Glutamatergic neuron (in vitro differentiated cells): ENCODE measurements at regions not wholly inside any gene's neighbourhood (a gene's known extent, or its start where the extent isn't known, plus 50 kb on each side); places are given as distances from the start of the nearest gene placed in this dataset.

Experiments used
- DNase-seq: peaks from one replicate; pipeline ENCODE4 v3.0.0; 2022
- H3K27ac Mint-ChIP-seq: one replicate; pipeline ENCODE4 v1.8.0; 2020; ENCODE audit warnings: mild to moderate bottlenecking, mixed read lengths, inconsistent platforms; ENCODE audit not compliant: unreplicated experiment
- H3K27me3 Mint-ChIP-seq: one replicate; pipeline ENCODE4 v1.8.0; 2020; ENCODE audit warnings: mild to moderate bottlenecking, moderate library complexity, mixed read lengths, inconsistent platforms; ENCODE audit not compliant: unreplicated experiment
- H3K36me3 Mint-ChIP-seq: one replicate; pipeline ENCODE4 v1.8.0; 2020; ENCODE audit warnings: mild to moderate bottlenecking, mixed read lengths, inconsistent platforms; ENCODE audit not compliant: unreplicated experiment
- H3K4me1 Mint-ChIP-seq: one replicate; pipeline ENCODE4 v1.8.0; 2020; ENCODE audit warnings: mild to moderate bottlenecking, low read depth, mixed read lengths, inconsistent platforms; ENCODE audit not compliant: unreplicated experiment
- H3K4me3 Mint-ChIP-seq: one replicate; pipeline ENCODE4 v1.8.0; 2020; ENCODE audit warnings: mild to moderate bottlenecking, mixed read lengths, inconsistent platforms; ENCODE audit not compliant: unreplicated experiment
- H3K9me3 Mint-ChIP-seq: one replicate; pipeline ENCODE4 v1.8.0; 2020; ENCODE audit warnings: mild to moderate bottlenecking, moderate library complexity, mixed read lengths, inconsistent platforms; ENCODE audit not compliant: unreplicated experiment
- TF ChIP-seq, protein P1 (sequence below): fragments of 200-600 bp; sonication (generic); IDR thresholded peaks from one replicate; pipeline ENCODE4 v1.5.0; 2021; ENCODE audit not compliant: partially characterized antibody, unreplicated experiment

DNA sequence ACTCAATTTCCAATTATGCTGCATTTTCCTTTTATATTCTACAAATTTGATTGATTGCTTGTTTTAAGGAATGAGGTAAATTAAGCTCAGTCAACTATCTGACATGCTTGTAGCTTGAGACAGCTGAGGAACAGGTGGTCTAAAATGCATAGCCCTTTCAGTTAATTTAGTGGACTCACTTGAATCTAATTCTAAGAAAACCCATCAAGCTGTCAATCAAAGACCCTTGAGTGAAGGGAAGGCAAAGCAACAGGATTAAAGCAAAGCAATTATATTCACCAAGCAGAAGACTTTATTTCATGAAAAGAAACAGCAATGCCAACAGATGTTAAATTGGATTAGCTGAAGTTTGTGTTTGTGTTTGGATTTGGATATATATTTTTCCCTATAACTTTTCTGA lies 228.5 kb downstream of the ARPP21 start:
- TF ChIP-seq, protein P1, sequence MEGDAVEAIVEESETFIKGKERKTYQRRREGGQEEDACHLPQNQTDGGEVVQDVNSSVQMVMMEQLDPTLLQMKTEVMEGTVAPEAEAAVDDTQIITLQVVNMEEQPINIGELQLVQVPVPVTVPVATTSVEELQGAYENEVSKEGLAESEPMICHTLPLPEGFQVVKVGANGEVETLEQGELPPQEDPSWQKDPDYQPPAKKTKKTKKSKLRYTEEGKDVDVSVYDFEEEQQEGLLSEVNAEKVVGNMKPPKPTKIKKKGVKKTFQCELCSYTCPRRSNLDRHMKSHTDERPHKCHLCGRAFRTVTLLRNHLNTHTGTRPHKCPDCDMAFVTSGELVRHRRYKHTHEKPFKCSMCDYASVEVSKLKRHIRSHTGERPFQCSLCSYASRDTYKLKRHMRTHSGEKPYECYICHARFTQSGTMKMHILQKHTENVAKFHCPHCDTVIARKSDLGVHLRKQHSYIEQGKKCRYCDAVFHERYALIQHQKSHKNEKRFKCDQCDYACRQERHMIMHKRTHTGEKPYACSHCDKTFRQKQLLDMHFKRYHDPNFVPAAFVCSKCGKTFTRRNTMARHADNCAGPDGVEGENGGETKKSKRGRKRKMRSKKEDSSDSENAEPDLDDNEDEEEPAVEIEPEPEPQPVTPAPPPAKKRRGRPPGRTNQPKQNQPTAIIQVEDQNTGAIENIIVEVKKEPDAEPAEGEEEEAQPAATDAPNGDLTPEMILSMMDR: no peak
- peaks cover 17% of the 10 kb centered on the region for H3K4me1 Mint-ChIP-seq
- H3K36me3 Mint-ChIP-seq: no peaks in the 10 kb centered on the region
- no peak overlapping the region for H3K4me3 Mint-ChIP-seq
- no peaks in the 10 kb centered on the region for H3K9me3 Mint-ChIP-seq
- no peak overlapping the region for H3K27ac Mint-ChIP-seq
- DNase-seq: no peak
- no peaks in the 10 kb centered on the region for H3K27me3 Mint-ChIP-seq

DNA sequence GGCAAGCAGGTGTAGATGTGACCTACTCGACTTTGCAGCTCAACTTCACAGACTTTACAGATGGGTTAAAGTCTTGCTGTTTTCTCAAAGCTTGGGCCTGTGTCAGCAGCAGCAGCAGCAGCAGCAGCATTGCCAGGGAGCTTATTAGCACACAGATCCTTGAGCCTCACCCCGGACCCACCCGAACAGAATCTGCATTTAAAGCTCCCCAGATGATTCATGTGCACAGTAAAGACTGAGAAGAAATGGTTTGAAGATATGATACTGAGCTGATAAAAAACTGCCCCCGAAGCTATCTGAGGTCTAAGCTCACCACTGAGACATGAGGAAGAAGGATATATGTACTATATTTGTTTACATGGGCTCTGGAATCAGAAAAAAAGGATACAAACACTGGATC lies 231.7 kb downstream of the ARPP21 start:
- TF ChIP-seq, protein P1: no peak
- DNase-seq: no peak
- no peaks in the 10 kb centered on the region for H3K36me3 Mint-ChIP-seq
- no peak overlapping the region for H3K27ac Mint-ChIP-seq
- H3K4me3 Mint-ChIP-seq: no peak overlapping the region
- H3K4me1 Mint-ChIP-seq: peaks cover 17% of the 10 kb centered on the region
- H3K27me3 Mint-ChIP-seq: no peaks in the 10 kb centered on the region
- H3K9me3 Mint-ChIP-seq: no peaks in the 10 kb centered on the region

DNA sequence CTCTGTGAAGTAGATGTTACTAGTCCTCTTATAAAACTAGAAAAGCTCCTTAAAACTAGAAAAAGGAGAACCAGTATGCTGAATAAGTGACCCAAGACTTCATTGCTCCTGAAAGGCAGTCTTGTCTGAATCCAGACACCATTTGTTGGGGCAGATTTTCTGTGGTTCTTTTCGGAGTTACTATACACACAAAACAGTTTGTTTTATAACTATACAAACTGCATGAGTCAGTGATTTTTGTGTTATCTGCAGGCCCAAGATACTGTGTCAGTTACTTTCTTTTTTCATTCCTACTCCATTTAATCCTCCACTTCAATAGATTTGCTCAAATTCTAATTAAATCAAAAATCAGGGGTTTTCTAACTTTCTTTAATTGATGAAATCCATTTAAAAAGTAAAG lies 244.6 kb downstream of the ARPP21 start:
- DNase-seq: no peak
- Mint-ChIP-seq H3K4me3 (no peak overlapping the region), H3K9me3 (peaks cover 8% of the 10 kb centered on the region), H3K27me3 (no peaks in the 10 kb centered on the region), H3K27ac (no peak overlapping the region), H3K36me3 (peaks cover 11% of the 10 kb centered on the region), H3K4me1 (no peaks in the 10 kb centered on the region)
- TF ChIP-seq, protein P1: no peak

DNA sequence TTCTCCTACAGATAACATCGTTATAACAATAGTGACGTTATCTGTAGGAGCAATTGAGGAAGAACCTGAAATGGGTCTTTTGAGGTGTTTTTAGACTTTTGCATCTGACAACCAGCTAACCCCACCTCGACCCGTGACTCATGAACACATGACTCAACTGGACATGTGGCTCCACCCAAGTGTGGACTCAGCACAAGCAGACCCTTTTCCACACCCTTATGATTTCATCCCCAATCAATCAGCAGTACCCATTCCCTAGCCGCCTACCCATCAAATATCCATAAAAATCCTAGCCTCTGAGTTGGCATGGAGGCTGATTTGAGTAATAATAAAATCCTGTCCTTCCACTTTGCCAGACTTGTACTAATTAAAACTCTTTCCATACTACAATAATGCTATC lies 255.4 kb downstream of the ARPP21 start:
- no peak overlapping the region for H3K27ac Mint-ChIP-seq
- no peaks in the 10 kb centered on the region for H3K9me3 Mint-ChIP-seq
- no peak for DNase-seq
- H3K36me3 Mint-ChIP-seq: peaks cover 4% of the 10 kb centered on the region
- H3K4me3 Mint-ChIP-seq: no peak overlapping the region
- peaks cover 2% of the 10 kb centered on the region for H3K27me3 Mint-ChIP-seq
- TF ChIP-seq, protein P1: no peak
- H3K4me1 Mint-ChIP-seq: no peaks in the 10 kb centered on the region

DNA sequence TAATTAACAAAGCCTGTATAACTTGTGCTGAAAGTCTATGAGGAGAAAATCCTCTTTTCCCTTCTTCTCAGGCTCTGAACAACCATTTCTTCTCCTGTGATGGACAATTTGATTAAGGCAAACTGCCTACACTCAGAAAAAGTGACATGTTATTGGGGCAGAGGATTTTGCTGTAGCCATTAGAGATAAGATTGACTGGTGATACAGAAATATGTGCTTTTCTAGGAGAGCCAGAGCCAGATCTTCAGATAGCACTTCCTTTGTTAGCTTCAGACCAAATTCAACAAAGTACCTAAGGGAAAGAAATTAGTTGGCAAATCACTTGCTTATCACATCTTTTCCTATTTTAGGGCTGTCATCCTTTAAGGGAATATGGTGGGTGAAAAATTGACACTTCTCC lies 259.9 kb downstream of the ARPP21 start:
- H3K9me3 Mint-ChIP-seq: no peaks in the 10 kb centered on the region
- H3K27ac Mint-ChIP-seq: no peak overlapping the region
- peaks cover under 1% of the 10 kb centered on the region for H3K36me3 Mint-ChIP-seq
- H3K4me1 Mint-ChIP-seq: no peaks in the 10 kb centered on the region
- DNase-seq: no peak
- peaks cover 2% of the 10 kb centered on the region for H3K27me3 Mint-ChIP-seq
- TF ChIP-seq, protein P1: no peak
- H3K4me3 Mint-ChIP-seq: no peak overlapping the region
